ENCODE measurements at regions not wholly inside any gene's neighbourhood (a gene's known extent, or its start where the extent isn't known, plus 50 kb on each side); places are given as distances from the start of the nearest gene placed in this dataset.

- FAIRE-seq (no peak), DNase-seq (ENCODE audit: insufficient read length, low spot score) (no peak)
- TF ChIP-seq, protein P1, sequence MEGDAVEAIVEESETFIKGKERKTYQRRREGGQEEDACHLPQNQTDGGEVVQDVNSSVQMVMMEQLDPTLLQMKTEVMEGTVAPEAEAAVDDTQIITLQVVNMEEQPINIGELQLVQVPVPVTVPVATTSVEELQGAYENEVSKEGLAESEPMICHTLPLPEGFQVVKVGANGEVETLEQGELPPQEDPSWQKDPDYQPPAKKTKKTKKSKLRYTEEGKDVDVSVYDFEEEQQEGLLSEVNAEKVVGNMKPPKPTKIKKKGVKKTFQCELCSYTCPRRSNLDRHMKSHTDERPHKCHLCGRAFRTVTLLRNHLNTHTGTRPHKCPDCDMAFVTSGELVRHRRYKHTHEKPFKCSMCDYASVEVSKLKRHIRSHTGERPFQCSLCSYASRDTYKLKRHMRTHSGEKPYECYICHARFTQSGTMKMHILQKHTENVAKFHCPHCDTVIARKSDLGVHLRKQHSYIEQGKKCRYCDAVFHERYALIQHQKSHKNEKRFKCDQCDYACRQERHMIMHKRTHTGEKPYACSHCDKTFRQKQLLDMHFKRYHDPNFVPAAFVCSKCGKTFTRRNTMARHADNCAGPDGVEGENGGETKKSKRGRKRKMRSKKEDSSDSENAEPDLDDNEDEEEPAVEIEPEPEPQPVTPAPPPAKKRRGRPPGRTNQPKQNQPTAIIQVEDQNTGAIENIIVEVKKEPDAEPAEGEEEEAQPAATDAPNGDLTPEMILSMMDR (IDR thresholded peaks at IDR 0.05; ENCODE audit: insufficient read depth, missing control alignments): no peak
Measured at GRCh38 chr7:136555933-136556332, 312.5 kb upstream of the CHRM2 start.

DNA sequence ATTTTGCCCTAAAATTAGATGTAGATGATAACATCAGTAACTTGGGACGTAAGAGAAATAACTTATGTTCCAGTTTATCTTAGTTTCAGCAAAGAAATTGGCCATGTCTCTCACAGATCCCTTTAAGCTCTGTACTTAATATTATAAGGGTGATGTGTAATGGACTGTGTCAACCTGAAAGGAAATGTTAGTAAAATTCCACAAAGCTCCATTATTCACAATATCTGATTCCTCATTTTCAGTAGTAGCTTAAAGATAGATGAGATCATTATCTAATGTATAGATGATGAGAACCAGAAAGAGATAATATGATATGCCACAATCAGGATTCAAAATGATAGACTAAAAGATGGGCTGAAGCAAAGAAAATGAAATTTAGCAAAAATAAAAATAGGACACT, 316.8 kb upstream of the CHRM2 start:
- TF ChIP-seq, protein P1 (IDR thresholded peaks at IDR 0.05; ENCODE audit: insufficient read depth, missing control alignments): no peak
- no peak for FAIRE-seq

DNA sequence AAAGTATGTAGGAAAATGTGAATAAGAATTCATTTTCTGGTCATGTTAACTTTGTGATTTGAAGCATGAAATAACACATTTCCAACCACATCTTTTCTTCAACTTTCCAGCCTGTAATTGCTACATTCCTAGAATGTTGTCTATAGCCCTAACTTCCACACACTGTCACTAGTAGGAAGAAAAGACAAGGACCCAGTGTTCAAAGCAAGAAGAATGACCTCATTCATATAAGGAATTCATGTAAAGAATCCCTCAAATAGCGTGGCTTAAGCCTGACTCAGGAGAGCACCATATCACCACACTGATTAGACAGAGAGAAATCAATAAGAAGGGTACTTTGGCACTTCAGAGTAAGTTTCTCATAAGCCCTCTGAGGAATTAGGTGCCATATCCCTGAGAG, 318.7 kb upstream of the CHRM2 start:
- TF ChIP-seq, protein P1 (IDR thresholded peaks at IDR 0.05; ENCODE audit: insufficient read depth, missing control alignments): no peak
- DNase-seq (ENCODE audit: insufficient read length, low spot score) (no peak), FAIRE-seq (no peak)

More for the DNA sequence above, 316.8 kb upstream of the CHRM2 start:
- DNase-seq (ENCODE audit: insufficient read length, low spot score): no peak

DNA sequence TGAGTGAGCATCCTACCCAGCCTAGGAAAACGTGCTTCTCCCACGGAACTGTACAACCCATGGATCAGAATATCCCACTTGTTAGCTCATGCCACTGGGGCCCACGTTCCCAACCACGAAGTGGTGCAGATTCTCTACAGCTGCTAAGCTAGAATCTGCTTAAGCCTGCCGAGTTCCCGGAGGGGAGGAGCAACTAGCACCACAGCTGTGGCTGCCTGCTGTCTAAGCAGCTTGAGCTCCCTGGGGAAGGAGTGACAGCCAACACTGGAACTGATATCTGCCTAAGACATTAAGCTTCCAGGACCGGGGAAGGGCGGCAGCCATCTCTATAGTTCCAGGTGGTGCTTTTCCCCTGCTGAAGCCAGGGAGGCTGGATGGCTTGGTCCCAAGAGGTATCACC, 334.7 kb upstream of the CHRM2 start:
- peak; percentile 9 for DNase-seq (ENCODE audit: insufficient read length, low spot score)
- TF ChIP-seq, protein P1 (IDR thresholded peaks at IDR 0.05; ENCODE audit: insufficient read depth, missing control alignments): no peak
- peak; percentile 93 for FAIRE-seq

GRCh38 chr7:136530831-136531230, 337.6 kb upstream of the CHRM2 start:
- no peak for FAIRE-seq
- no peak for DNase-seq (ENCODE audit: insufficient read length, low spot score)
- TF ChIP-seq, protein P1 (IDR thresholded peaks at IDR 0.05; ENCODE audit: insufficient read depth, missing control alignments): no peak

- TF ChIP-seq, protein P1 (IDR thresholded peaks at IDR 0.05; ENCODE audit: insufficient read depth, missing control alignments): no peak
- FAIRE-seq: no peak
- DNase-seq (ENCODE audit: insufficient read length, low spot score): no peak
Measured at GRCh38 chr7:136528329-136528728, 340.1 kb upstream of the CHRM2 start.

DNA sequence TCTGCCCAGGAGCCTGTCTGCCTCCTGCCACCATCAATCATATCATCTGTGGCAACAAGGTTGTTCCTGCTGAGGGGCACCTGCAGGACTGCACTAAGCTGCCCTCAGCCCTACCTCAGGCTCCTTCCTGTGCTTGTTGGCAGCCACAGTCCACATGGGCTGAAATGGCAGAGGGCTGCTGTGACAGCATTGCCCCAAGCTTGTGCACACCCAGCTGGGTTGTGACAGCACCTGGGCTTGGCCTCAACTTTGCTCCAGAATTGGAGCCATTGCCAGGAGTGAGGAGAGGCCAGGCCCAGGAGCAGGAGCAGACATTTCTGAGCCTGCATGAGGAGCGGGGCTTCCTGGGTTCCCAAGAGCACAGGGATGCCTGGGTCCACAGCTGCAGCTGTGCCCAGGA, 340.9 kb upstream of the CHRM2 start:
- TF ChIP-seq, protein P1 (IDR thresholded peaks at IDR 0.05; ENCODE audit: insufficient read depth, missing control alignments): no peak
- no peak for DNase-seq (ENCODE audit: insufficient read length, low spot score)
- FAIRE-seq: no peak

All from D721Med (cell line).